ENCODE measurements at regions not wholly inside any gene's neighbourhood (a gene's known extent, or its start where the extent isn't known, plus 50 kb on each side); places are given as distances from the start of the nearest gene placed in this dataset.
"Not testable (repeated sequence)": the region's sequence is repeated elsewhere in the genome, so short reads cannot be mapped to it uniquely, and the experiment has no call there.

- peak; percentile 1 for DNase-seq (ENCODE audit: low read depth, low spot score)
These were observed 729.3 kb upstream of the ACTRT1 start for GRCh38 chrX:128781506-128781905.

- no peak for DNase-seq (ENCODE audit: low read depth, low spot score)
These were observed 728.7 kb upstream of the ACTRT1 start for GRCh38 chrX:128780934-128781333.

GRCh38 chrX:128769495-128769894 lies 717.3 kb upstream of the ACTRT1 start:
- DNase-seq (ENCODE audit: low read depth, low spot score), result no peak

DNA sequence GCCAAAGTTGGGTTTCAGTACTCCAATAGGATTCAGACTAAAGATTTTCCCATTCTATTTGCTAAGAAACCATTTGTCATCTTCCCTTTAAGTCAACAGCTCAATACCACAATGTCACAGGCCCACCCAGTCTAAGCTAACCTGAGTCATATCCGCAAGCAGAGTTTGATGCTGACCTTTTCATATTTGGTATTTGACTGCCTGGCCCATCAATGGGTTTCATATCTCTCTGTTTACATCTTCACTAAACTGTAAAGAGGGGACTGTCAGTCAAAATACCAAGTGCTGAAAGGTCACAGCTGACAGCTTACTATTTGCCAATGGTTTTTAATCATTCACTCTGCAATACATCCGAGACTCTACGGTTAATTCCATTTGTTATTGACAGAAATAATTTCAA lies 707.5 kb upstream of the ACTRT1 start:
- no peak for DNase-seq (ENCODE audit: low read depth, low spot score)

- DNase-seq (ENCODE audit: low read depth, low spot score), result no peak
These were observed 707.0 kb upstream of the ACTRT1 start for GRCh38 chrX:128759177-128759576.

GRCh38 chrX:128754130-128754529 lies 701.9 kb upstream of the ACTRT1 start:
- no peak for DNase-seq (ENCODE audit: low read depth, low spot score)

GRCh38 chrX:128739539-128739938 lies 687.3 kb upstream of the ACTRT1 start:
- no peak for DNase-seq (ENCODE audit: low read depth, low spot score)

DNA sequence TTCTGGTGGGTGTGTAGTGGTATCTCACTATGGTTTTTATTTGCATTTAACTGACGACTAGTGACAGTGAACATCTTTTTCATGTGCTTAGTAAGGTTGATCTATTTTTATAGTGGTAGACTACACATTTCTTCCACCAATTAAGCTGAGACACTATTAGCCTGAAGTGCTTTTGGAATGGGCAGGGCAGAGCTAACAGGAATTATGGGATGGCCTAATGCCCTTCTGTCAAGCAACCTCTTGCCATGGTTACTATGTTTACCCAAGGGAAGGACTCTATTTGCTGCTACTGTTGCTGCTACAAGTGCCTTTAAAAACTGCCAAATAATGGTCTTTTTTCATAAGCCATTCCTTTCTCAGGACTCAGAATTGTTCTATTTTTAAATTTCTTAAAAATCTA lies 676.7 kb upstream of the ACTRT1 start:
- DNase-seq (ENCODE audit: low read depth, low spot score), result no peak

DNA sequence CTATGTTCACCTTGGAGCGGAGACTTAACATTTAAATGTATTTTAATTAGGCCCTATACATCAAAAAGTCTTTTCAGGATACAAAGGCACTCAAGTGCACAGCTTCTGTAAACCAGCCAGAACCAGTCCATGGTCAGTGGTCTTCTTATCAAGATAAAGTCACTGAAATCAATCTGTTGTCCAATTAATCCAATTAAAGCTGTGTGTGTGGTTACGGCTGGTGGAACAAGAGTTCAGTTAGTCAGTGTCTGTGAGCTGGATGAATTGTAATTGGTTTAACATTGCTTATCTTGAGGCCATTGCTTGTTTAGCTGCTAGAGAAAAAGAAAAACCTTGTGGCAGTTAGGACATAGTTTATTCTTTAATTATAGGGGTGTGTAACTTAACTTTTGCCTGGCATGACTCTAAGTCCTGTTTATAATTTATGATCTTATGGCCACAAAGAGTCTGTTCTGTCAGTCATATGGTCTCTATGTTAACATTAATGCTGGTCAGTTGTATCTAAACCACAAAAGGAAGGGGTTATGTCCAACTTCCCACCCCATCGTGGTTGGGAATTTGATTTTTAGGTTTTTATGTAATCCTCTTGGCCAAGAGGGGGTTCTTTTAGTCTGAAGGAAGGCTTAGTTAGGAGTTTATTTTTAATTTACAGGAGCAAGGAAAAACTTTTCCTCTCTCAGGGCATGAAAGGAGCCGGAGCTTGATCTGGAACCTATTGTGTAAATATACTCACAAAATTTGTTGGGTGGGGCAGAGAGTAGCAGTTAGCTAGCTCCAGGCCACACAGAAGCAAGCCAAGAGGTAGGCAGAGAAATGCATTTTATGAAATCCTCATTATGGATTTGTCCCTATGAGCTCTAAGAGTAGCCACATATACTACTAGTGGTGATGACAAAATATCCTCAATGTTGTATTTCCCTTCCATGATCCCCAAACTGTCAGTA lies 665.7 kb upstream of the ACTRT1 start:
- no peak for DNase-seq (ENCODE audit: low read depth, low spot score)

- no peak for DNase-seq (ENCODE audit: low read depth, low spot score)
These were observed 662.2 kb upstream of the ACTRT1 start for GRCh38 chrX:128714425-128714824.

GRCh38 chrX:128699716-128700285 lies 647.6 kb upstream of the ACTRT1 start:
- no peak for DNase-seq (ENCODE audit: low read depth, low spot score)

- DNase-seq (ENCODE audit: low read depth, low spot score), result no peak
These were observed 646.5 kb upstream of the ACTRT1 start for GRCh38 chrX:128698573-128699181.

- no peak for DNase-seq (ENCODE audit: low read depth, low spot score)
These were observed 639.7 kb upstream of the ACTRT1 start for GRCh38 chrX:128691872-128692271.

- no peak for DNase-seq (ENCODE audit: low read depth, low spot score)
These were observed 633.2 kb upstream of the ACTRT1 start for GRCh38 chrX:128685387-128685786.

- DNase-seq (ENCODE audit: low read depth, low spot score), result peak; percentile 1
These were observed 624.4 kb upstream of the ACTRT1 start for GRCh38 chrX:128676651-128677050.

DNA sequence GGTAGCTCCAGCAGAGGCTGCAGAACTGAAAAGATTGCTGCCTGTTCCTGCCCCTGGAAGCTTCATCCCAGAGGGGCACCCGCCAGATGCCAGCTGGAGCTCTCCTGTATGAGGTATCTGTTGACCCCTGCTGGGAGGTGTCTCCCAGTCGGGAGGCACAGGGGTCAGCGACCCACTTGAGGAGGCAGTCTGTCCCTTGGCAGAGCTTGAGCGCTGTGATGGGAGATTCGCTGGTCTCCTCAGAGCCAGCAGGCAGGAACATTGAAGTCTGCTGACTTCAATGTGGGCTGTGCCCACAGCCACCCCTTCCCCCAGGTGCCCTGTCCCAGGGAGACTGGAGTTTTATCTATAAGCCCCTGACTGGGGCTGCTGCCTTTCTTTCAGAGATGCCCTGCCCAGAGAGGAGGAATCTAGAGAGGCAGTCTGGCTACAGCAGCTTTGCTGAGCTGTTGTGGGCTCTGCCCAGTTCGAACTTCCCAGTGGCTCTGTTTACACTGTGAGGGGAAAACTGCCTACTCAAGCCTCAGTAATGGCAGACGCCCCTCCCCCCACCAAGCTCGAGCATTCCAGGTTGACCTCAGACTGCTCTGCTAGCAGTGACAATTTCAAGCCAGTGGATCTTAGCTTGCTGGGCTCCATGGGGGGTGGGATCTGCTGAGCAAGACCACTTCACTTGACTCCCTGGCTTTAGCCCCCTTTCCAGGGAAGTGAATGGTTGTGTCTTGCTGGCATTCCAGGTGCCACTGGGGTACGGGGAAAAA lies 622.3 kb upstream of the ACTRT1 start:
- not testable (repeated sequence) for DNase-seq (ENCODE audit: low read depth, low spot score)

DNA sequence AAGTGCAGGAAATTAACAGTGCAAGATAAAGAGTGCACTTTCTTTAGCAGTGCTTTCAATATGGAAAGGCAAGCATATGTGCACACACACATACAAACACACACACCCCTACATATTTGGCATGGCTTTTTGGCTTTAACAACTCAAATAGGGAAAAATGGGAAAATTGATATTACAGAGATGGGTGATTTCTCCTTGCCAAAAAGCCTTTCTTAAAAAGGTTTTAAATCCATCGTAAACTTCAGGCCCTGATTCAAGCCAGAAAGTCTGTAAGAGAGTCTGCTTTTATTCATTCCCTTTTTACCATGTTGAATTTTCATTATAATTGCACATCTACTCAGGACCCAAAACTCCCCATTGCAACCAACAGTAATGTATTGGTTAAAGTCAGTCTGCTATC lies 612.0 kb upstream of the ACTRT1 start:
- DNase-seq (ENCODE audit: low read depth, low spot score), result no peak

DNA sequence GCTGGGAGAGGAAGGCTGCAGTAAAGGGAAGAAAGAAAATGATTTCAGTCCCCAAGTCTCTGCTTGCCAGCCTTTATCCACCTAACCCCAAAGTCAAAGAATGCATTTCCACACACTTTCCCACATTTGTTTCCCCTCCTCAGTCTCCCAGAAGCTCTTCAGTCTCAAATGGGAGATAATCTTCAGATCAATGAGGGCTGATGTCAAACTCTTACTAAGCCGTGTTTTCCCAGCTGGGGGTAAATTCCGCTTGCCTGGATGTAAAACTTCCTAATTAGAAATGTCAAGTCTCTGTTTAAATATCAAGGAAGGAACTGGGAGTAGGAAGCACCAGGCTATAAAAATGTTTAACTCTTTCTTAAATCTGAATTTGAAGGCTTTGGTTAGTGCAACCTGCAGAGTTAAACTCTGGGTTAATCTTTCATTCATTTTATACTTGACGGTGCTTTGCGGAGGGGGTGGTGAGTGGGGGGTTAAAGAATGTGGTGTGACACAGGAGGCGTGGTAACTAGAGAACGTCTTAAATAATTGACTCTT lies 601.4 kb upstream of the ACTRT1 start:
- no peak for DNase-seq (ENCODE audit: low read depth, low spot score)

GRCh38 chrX:128650326-128650725 lies 598.1 kb upstream of the ACTRT1 start:
- DNase-seq (ENCODE audit: low read depth, low spot score), result no peak

- no peak for DNase-seq (ENCODE audit: low read depth, low spot score)
These were observed 582.6 kb upstream of the ACTRT1 start for GRCh38 chrX:128634754-128635153.

DNA sequence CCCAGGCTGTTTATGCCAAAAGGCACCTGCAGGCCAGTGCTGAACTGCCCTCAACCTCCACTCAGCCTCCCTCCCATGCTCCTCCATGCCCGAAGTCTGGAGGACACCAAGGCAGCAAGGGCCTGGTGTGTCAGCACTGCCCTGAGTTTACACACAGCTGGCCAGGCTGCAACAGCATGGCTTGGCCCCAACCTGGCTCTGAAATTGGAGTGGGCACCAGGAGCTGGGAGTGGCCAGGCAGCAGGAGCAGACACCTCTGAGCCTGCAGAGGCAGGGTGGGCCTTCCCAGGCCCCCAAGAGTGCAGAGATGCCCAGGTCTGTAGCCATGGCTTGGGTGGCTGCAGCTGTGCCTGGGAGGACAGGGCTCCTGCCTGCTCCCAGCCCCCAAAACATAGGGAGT lies 571.2 kb upstream of the ACTRT1 start:
- no peak for DNase-seq (ENCODE audit: low read depth, low spot score)

GRCh38 chrX:128622296-128622695 lies 570.1 kb upstream of the ACTRT1 start:
- no peak for DNase-seq (ENCODE audit: low read depth, low spot score)

All from astrocyte of the hippocampus (primary cell).